ENCODE measurements at regions not wholly inside any gene's neighbourhood (a gene's known extent, or its start where the extent isn't known, plus 50 kb on each side); places are given as distances from the start of the nearest gene placed in this dataset.

- TF ChIP-seq CTCF (IDR thresholded peaks at IDR 0.05) (no peak), POLR2A (IDR thresholded peaks at IDR 0.05) (no peak)
Measured at GRCh38 chr12:113709456-113709855, 237.8 kb upstream of the LHX5 start.
